HCT116 (cell line): ENCODE measurements at regions not wholly inside any gene's neighbourhood (a gene's known extent, or its start where the extent isn't known, plus 50 kb on each side); places are given as distances from the start of the nearest gene placed in this dataset.

ENCODE experiments used
- ATAC-seq: fragments of 200-7000 bp; cut with Tn5 transposase; 2 replicates; pipeline ENCODE4 v1.9.1; 2020; ENCODE audit warnings: mild to moderate bottlenecking, moderate library complexity
- BruUV-seq: library from RNA; stranded (reverse); fragments of 400-500 nt; replicated peaks from 2 replicates; lab custom pipeline; 2021; lab: Mats Ljungman, UMichigan
- CTCF ChIA-PET: fragments of 300-600 bp; sonication (Branson Sonifier 250); formaldehyde crosslinking; loops from one replicate; lab custom pipeline; 2021; ENCODE audit warnings: antibody characterized with exemption; lab: Charles Lee
- POLR2A ChIA-PET: fragments of 300-600, 350-600 bp; sonication (Branson Sonifier 250); formaldehyde crosslinking; loops from one replicate; lab custom pipeline; 2021; ENCODE audit warnings: antibody characterized with exemption; lab: Charles Lee
- RAD21 ChIA-PET, 2 experiments: fragments of 300-600 bp; sonication (Branson Sonifier 250); formaldehyde crosslinking; loops; one replicate each; lab custom pipeline; 2023; ENCODE audit warnings: low total read pairs in 2 of 2; ENCODE audit not compliant: uncharacterized antibody in 2 of 2, unreplicated experiment in 2 of 2, low non-redundant PET in 1 of 2; lab: Charles Lee
- DNase-seq: peaks from one replicate; pipeline ENCODE4 v3.0.0-alpha.2; 2010; ENCODE audit warnings: low read depth, low spot score
- H2AFZ ChIP-seq: fragments of 200-600 bp; shearing (Covaris generic), sonication (generic); 2 replicates; pipeline ENCODE4 v1.6.1; 2017; ENCODE audit warnings: low read depth, mixed run types, mixed read lengths, antibody characterized with exemption, low read length; ENCODE audit not compliant: poor library complexity, severe bottlenecking
- H3K27ac ChIP-seq: 2 replicates; pipeline ENCODE4 v1.5.1; 2012; ENCODE audit warnings: low read depth, low read length
- H3K27me3 ChIP-seq: fragments of 200-600 bp; sonication (generic); 2 replicates; pipeline ENCODE4 v1.6.1; 2016; ENCODE audit warnings: mixed run types, low read length, mixed read lengths; ENCODE audit not compliant: insufficient read depth
- H3K36me3 ChIP-seq, 2 experiments: fragments of 200-500 bp in 1 of 2; fragments of 200-600 bp in 1 of 2; sonication (Bioruptor generic) in 1 of 2; sonication (generic) in 1 of 2; 2 replicates each; pipeline versions ENCODE4 v1.5.1 to v1.6.1; 2014 to 2016; ENCODE audit warnings: low read length in 2 of 2, inconsistent platforms in 1 of 2, mixed read lengths in 1 of 2, mixed run types in 1 of 2; ENCODE audit not compliant: insufficient read depth in 2 of 2, control insufficient read depth in 1 of 2
- H3K4me1 ChIP-seq, 2 experiments: fragments of 200-600 bp in 1 of 2; sonication (generic) in 1 of 2; 2 replicates each; pipeline versions ENCODE4 v1.5.1 to v1.6.1; 2012 to 2017; ENCODE audit warnings: low read length in 2 of 2, inconsistent platforms in 1 of 2, mild to moderate bottlenecking in 1 of 2, mixed read lengths in 1 of 2, mixed run types in 1 of 2, moderate library complexity in 1 of 2; ENCODE audit not compliant: insufficient read depth in 2 of 2, control insufficient read depth in 1 of 2
- H3K4me2 ChIP-seq: fragments of 200-600 bp; sonication (generic); 2 replicates; pipeline ENCODE4 v1.6.1; 2017; ENCODE audit warnings: mixed run types, low read length, mixed read lengths
- H3K4me3 ChIP-seq, 2 experiments: fragments of 200-600 bp in 1 of 2; sonication (generic) in 1 of 2; replicated peaks in 1 of 2; 2 replicates each; pipeline ENCODE4 v1.5.1; 2011 to 2016; ENCODE audit warnings: low read length in 2 of 2, control low read depth in 1 of 2, low read depth in 1 of 2, mild to moderate bottlenecking in 1 of 2, mixed read lengths in 1 of 2, mixed run types in 1 of 2
- H3K79me2 ChIP-seq: fragments of 200-600 bp; sonication (generic); 2 replicates; pipeline ENCODE4 v1.6.1; 2017; ENCODE audit warnings: mild to moderate bottlenecking, mixed run types, low read length, moderate library complexity, mixed read lengths; ENCODE audit not compliant: insufficient read depth
- H3K9ac ChIP-seq: fragments of 200-600 bp; sonication (generic); 2 replicates; pipeline ENCODE4 v1.6.1; 2016; ENCODE audit warnings: low read length, mixed read lengths
- H3K9me2 ChIP-seq: fragments of 200-600 bp; sonication (generic), shearing (Covaris generic); 2 replicates; pipeline ENCODE4 v1.6.1; 2017; ENCODE audit warnings: mixed run types, mild to moderate bottlenecking, moderate library complexity; ENCODE audit not compliant: insufficient read depth
- H3K9me3 ChIP-seq, 2 experiments: fragments of 200-500 bp in 1 of 2; fragments of 200-600 bp in 1 of 2; sonication (Bioruptor generic) in 1 of 2; sonication (generic) in 1 of 2; 2 replicates each; pipeline ENCODE4 v1.6.1; 2014 to 2017; ENCODE audit warnings: low read length in 2 of 2, mixed read lengths in 2 of 2, inconsistent platforms in 1 of 2, low read depth in 1 of 2, mild to moderate bottlenecking in 1 of 2, mixed run types in 1 of 2, moderate library complexity in 1 of 2; ENCODE audit not compliant: control insufficient read depth in 1 of 2, insufficient read depth in 1 of 2
- H4K20me1 ChIP-seq: fragments of 200-600 bp; sonication (generic), shearing (Covaris generic); 2 replicates; pipeline ENCODE4 v1.6.1; 2017; ENCODE audit warnings: mixed run types, mild to moderate bottlenecking, moderate library complexity; ENCODE audit not compliant: insufficient read depth
- ATF3 ChIP-seq: IDR thresholded peaks from 2 replicates; pipeline ENCODE4 v1.6.1; 2012
- CBX3 ChIP-seq: IDR thresholded peaks from 2 replicates; pipeline ENCODE4 v1.6.1; 2012; ENCODE audit warnings: low read depth
- CEBPB ChIP-seq: IDR thresholded peaks from 2 replicates; pipeline ENCODE4 v1.6.1; 2012; ENCODE audit warnings: low read depth
- CTCF ChIP-seq, 3 experiments: fragments of 200-600 bp in 1 of 3; sonication (generic) in 1 of 3; IDR thresholded peaks in 2 of 3; conservative IDR thresholded peaks in 1 of 3; 2 replicates each; pipeline ENCODE4 v1.5.1; 2012 to 2017; ENCODE audit warnings: low read depth in 2 of 3, low read length in 2 of 3, antibody characterized with exemption in 1 of 3, borderline replicate concordance in 1 of 3, control low read depth in 1 of 3, mild to moderate bottlenecking in 1 of 3, mixed read lengths in 1 of 3, mixed run types in 1 of 3, moderate library complexity in 1 of 3; ENCODE audit not compliant: insufficient read depth in 1 of 3
- EGR1 ChIP-seq: IDR thresholded peaks from 2 replicates; pipeline ENCODE4 v1.6.1; 2012; ENCODE audit warnings: low read depth
- EZH2phosphoT487 ChIP-seq: fragments of 200-600 bp; IDR thresholded peaks from 2 replicates; pipeline ENCODE4 v1.6.1; 2018; ENCODE audit warnings: antibody characterized with exemption, borderline replicate concordance
- POLR2AphosphoS5 ChIP-seq: IDR thresholded peaks from 2 replicates; pipeline ENCODE4 v1.6.1; 2011; ENCODE audit warnings: mild to moderate bottlenecking, low read depth, low read length, moderate library complexity
- SRF ChIP-seq: IDR thresholded peaks from 2 replicates; pipeline ENCODE4 v1.6.1; 2012; ENCODE audit warnings: low read depth
- ZBTB33 ChIP-seq: IDR thresholded peaks from 2 replicates; pipeline ENCODE4 v1.6.1; 2011; ENCODE audit warnings: mild to moderate bottlenecking, low read length, moderate library complexity; ENCODE audit not compliant: insufficient replicate concordance; ENCODE audit errors: extremely low read depth
- ZNF274 ChIP-seq: fragments of 200-500 bp; sonication (Bioruptor generic); IDR thresholded peaks from 2 replicates; pipeline ENCODE4 v1.6.1; 2014; ENCODE audit warnings: mild to moderate bottlenecking, low read depth, low read length, inconsistent platforms
- intact Hi-C: fragments of 100-400 bp; cut with micrococcal nuclease; formaldehyde crosslinking; loops from 2 replicates; pipeline ENCODE4 v1.10.0; 2022

GRCh38 chr4:62471021-62471420 is 1270.9 kb downstream of the ADGRL3 start:
- Histone ChIP-seq H3K4me2 (no peak overlapping the region), H3K4me1 (no peaks in the 10 kb centered on the region), H3K4me3 (no peak overlapping the region), H4K20me1 (no peaks in the 10 kb centered on the region), H3K27me3 (no peaks in the 10 kb centered on the region), H3K27ac (no peak overlapping the region), H2AFZ (no peak overlapping the region), H3K36me3 (no peaks in the 10 kb centered on the region), H3K79me2 (no peaks in the 10 kb centered on the region), H3K9me2 (no peaks in the 10 kb centered on the region), H3K9me3 (peaks cover 5 to 17% of the 10 kb centered on the region in 2 experiments; a peak in 2 of 4 replicates), H3K9ac (no peak overlapping the region)
- ChIA-PET CTCF (no interaction called here), POLR2A (no interaction called here), RAD21 (no interaction called here)
- BruUV-seq: no TSS peak
- no peak for ATAC-seq
- intact Hi-C loops: no loop called here
- no peak for DNase-seq
- TF ChIP-seq ZNF274 (no peak), SRF (no peak), EGR1 (no peak), POLR2AphosphoS5 (no peak), ATF3 (no peak), CEBPB (no peak), ZBTB33 (no peak), CTCF (IDR thresholded peaks at IDR 0.05 in 2 of 3, conservative IDR thresholded peaks at IDR 0.05 in 1 of 3; ENCODE audit: borderline replicate concordance in 1 of 3, insufficient read depth in 1 of 3, low read depth in 2 of 3, low read length in 2 of 3) (no peak), EZH2phosphoT487 (no peak), CBX3 (no peak)
